ENCODE measurements at regions not wholly inside any gene's neighbourhood (a gene's known extent, or its start where the extent isn't known, plus 50 kb on each side); places are given as distances from the start of the nearest gene placed in this dataset.
"Not testable (repeated sequence)": the region's sequence is repeated elsewhere in the genome, so short reads cannot be mapped to it uniquely, and the experiment has no call there.

DNA sequence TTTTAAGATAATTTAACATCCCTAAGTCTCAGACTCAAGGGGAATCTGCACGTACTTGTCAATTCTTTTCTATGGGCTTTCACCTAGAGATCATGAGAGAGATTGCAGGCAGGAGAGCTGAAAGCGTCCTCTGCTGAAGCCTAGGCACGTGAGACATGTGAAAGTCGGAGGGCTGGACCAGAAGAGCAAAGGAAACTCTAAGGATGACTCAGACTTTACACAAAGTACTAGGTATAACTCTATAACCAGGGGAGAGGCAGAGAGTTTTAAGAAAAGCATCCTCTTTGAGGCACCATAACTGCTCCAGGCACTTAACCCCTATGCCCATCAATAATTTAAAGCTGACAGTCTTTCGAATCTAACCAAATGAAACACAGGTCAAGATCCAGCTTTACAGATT lies 436.6 kb downstream of the VGLL3 start:
- no peak for DNase-seq (ENCODE audit: low spot score)

DNA sequence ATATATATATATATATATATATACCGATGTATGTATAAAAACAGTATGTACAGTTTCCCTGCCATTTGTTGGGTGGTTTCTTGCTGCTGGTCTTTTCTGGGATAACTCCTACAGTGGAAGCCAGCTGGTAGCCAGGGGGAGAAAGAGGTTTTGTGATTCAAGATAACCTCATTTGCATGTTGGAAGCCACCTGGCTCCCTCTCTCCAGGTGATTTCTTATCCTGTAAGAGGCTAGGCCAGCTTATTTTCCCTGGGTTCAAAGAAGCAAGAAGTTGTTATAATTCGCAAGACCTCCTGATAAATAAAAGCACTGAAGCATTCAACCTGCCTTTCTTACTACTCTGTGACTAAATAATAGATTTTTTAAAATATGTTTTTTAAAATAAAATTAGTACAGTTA lies 443.3 kb downstream of the VGLL3 start:
- no peak for DNase-seq (ENCODE audit: low spot score)

- no peak for DNase-seq (ENCODE audit: low spot score)
Observed at GRCh38 chr3:86537171-86537570, 453.8 kb downstream of the VGLL3 start.

DNA sequence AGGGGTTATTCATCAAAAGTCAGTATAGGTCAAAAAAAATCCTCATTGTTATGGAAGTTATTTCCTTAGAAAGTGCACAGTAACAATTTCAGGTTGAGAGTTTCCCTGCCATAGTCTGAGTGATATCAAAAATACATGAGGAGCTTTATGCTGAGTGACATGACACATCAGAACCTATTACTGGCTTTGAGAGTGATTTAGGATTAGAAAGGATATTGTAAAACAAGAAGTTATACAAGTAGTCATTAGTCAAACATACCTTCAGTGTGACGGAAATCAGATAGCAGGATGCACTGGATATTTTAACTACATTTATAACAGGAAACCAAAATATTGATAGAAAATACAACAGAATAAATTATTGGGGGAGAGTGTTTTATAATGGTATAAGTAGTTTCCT lies 471.1 kb downstream of the VGLL3 start:
- no peak for DNase-seq (ENCODE audit: low spot score)

- no peak for DNase-seq (ENCODE audit: low spot score)
Observed at GRCh38 chr3:86481636-86482035, 509.3 kb downstream of the VGLL3 start.

DNA sequence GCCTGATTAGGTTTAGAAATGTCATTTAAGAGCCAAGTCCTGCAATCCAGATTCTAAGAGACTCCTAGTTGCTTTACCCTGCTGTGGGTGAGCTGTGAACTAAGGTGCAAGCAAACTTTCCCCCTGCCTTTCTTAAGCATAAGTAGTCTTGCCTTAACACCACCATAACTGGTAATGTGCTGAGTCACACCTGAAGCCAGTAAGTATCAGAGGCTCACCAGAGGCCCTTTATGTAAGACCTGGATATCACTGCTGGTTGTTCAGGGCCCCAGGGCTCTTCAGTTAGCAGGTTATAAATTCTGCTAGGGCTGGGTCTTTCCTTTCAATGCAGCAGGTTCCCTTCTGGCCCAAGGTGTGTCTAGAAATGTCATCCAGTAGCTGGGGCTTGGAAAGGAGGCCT lies 509.9 kb downstream of the VGLL3 start:
- DNase-seq (ENCODE audit: low spot score), result no peak

- no peak for DNase-seq (ENCODE audit: low spot score)
Observed at GRCh38 chr3:86464180-86464579, 526.8 kb downstream of the VGLL3 start.

DNA sequence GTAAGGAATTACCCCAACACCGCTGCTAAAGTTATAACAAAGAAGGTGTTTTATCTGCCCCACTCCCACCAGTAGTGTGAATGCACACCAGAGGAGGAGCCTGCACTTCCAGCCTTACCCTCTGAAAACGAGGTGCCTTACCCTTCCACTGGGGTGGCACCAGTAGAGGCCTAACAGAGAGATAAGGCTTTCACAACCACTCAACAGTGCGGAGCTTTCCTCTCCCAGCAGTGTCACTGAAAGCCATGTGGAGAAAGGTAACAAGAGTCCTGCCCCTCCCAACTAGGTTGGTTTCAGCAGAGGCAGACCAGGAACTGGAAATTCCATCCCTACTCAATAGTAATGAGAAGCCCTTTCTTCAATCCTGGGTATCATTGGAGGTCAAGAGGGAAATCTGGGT lies 539.2 kb downstream of the VGLL3 start:
- DNase-seq (ENCODE audit: low spot score), result no peak

DNA sequence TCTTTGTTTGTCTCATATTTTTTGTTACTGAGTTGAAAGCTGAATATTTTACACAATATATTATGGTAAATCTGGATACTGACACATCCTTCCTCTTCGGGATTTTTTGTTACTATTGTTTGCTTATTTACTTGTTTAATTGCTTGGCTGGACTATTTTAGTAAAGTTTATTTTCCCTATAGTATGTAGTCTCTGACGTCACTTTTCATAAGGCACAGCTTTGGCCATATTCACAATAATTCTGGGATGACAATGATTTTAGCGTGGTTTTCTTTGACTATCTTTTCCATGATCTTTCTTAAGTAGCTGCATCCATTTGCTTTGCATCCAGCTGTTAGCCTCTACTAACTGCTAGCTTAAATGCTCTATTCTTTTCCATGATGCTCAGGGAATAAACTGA lies 552.4 kb downstream of the VGLL3 start:
- DNase-seq (ENCODE audit: low spot score), result no peak

DNA sequence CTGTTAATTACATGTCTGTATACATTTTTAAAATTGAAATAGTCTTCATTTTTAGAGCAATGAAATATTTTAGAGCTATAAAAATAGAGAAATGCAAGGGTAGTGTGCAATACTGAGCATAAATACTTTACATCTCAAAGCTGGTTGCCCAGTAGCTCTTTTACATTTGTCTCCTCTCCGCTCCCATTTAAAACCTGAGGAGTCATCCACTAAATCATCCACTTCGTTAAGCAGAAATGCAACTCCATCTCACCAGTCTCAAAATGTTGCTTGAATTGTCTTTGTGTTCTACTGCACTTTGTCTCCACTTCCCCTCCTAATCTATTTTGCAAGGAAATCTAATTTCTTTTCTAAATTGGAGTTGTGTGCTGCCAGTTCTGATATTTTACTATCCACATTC lies 563.6 kb downstream of the VGLL3 start:
- DNase-seq (ENCODE audit: low spot score), result no peak

DNA sequence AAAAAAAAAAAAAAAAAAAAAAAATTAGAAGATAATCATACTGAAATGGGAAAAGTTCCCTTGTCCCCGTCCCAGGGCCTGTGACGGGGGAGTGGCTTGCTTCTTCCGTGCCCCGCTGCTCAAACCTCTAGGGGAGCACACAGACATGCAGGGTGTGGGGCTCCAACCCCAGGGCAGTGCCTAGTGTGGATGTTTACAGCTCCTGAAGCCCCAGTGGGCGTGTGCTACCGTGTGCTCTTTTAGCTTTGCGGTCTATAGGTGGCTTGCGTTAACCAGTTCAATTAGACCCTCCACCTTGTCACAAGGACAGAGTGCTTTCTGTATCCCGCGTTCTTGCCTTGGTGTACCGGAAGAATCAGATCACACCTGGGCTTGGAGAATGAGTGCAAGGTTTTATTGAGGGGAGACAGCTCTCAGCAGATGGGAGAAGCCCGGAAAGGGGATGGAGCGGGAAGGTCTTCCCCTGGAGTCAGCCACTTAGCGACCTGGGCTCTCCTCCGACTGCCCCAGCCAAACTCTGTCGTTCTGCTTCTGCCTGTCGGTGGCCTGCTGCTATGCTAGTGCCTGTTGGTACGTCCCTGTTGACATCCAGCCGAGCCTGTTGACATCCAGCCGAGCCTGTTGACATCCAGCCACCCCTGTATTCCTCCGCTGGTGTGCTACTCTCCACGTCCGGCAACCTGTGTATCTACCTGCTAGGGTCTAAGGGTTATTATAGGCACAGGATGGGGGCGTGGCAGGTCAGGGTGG lies 569.8 kb downstream of the VGLL3 start:
- peak; percentile 1 for DNase-seq (ENCODE audit: low spot score)

DNA sequence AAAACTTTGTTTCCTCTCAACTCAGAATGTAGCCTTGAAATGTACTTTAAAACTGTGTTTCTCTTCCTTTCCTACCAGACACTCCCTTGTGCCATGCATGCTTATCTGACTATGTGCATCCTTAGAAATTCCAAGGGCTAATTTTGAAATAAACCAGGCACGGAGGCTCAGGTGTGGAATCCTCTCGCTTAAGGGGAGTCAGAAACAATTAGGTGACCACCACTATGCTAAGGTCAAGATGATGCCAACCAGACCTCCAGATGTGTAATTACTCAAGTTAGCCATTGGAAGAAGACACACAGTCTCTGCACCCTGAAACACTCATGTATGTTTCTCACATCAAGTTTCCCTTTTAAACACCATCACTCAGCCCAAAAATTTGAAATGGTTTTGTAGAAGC lies 572.1 kb downstream of the VGLL3 start:
- no peak for DNase-seq (ENCODE audit: low spot score)

GRCh38 chr3:86416334-86416733 lies 574.6 kb downstream of the VGLL3 start:
- no peak for DNase-seq (ENCODE audit: low spot score)

- no peak for DNase-seq (ENCODE audit: low spot score)
Observed at GRCh38 chr3:86413645-86414044, 577.3 kb downstream of the VGLL3 start.

DNA sequence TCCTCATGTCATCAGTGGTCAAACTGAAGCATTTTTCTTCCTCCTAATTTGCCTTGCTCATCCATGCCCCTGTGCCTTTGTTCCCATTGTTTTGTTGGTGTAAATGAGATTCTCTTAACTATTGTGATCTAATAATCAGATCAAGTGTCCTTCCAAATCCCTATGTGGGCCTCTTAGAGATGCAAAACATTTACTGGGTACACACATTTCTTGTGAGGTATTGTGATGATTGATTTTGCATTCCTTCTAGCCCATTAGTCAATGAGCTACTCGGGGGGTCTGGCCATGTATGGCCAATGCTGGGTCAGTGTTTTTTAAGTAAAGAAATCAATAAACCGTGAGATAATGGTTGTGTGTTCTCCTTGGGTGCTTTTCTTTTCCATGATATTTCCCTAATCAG lies 580.4 kb downstream of the VGLL3 start:
- no peak for DNase-seq (ENCODE audit: low spot score)

DNA sequence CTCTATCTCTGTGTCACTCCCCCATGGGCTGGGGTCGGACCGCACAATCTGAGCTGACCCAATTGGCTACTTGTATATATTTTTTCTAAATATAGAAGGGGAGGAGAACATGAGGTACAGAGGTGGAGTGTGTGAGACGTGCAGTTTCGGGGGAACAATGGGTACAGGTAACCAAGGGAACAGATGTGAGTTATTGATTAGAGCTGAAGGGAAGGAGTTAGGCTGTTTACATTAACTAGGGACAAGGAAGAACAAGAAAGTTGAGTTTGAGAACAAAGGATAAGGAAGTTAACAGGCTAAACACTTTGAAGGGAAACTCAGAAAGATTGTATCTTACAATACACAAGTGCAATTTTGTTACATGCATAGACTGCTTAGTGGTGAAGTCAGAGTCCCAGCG lies 601.2 kb downstream of the VGLL3 start:
- DNase-seq (ENCODE audit: low spot score), result not testable (repeated sequence)

GRCh38 chr3:86388820-86389219 lies 602.1 kb downstream of the VGLL3 start:
- DNase-seq (ENCODE audit: low spot score), result peak; percentile 5

GRCh38 chr3:86382556-86382955 lies 608.4 kb downstream of the VGLL3 start:
- no peak for DNase-seq (ENCODE audit: low spot score)

GRCh38 chr3:86381247-86381646 lies 609.7 kb downstream of the VGLL3 start:
- no peak for DNase-seq (ENCODE audit: low spot score)

DNA sequence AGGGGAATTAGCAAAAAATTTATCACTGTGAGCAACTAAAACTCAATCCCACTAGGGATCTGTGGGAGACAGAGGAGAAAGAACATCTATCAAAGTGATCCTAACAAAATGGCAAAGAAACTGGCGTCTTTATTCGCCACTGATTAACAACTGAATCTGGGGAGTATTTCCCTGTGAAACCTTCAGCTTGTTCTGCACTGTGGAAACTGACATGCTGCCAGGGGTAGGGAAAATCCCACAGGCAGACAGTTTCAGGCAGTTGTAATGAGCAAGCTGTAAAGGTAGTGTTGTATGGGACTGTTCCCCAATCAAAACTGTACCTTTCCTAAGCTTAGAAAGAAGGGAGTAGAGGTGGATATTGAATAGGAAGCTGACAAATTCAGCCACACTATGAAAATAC lies 611.7 kb downstream of the VGLL3 start:
- DNase-seq (ENCODE audit: low spot score), result no peak

DNA sequence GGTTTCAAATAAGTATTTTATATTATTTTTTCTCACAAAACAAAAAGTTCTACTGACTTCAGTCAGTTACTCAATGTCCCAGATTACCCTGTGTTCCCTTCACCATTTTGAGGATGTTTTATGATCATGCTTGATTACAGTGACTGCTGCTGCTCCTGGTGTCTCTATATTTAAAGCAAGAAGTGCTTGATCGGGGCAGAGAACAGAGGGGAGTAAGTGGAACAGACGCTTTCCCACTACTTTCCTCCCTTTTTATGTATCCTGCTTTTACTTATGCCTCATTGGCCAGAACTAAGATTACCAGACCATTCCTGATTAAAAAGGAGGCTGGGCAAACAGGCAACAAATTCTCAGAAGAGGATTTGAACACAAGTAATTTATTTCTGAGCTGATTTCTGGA lies 612.1 kb downstream of the VGLL3 start:
- DNase-seq (ENCODE audit: low spot score), result no peak

GRCh38 chr3:86335566-86335965 lies 655.4 kb downstream of the VGLL3 start:
- DNase-seq (ENCODE audit: low spot score), result not testable (repeated sequence)

DNA sequence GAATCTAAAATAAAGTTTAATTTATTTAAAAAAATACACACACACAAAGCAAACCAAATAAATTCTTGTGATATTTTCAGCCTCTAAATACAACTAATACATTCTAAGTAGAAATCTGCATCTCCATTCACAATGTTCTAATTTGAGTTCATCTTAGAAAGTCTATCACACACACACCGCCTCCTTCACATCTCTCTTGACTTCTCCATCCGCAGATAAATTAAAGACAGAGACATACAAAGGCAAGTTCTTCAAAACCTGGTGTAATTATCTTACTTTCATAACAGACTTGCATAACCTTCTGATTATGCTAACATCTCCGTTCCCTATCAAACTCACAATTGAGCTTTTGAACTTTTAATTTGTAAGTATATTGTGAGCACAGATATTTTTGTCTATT lies 657.3 kb downstream of the VGLL3 start:
- no peak for DNase-seq (ENCODE audit: low spot score)

DNA sequence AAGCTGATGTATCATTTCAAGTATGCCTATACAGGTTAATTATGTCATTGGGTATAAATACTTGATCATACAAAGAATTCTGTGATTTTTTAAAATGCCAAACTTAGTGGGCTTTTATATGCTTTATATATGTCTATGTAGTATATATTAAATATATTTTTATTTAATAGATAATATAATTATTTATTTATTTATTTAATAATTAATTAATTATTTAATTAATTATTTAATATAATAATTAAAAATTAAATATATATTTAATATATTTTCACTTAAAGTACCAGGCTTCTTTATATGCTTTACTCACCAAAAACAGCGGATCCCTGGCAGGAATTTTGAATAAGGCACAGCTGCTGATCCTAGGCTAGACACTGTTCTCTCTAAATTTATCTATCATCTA lies 687.0 kb downstream of the VGLL3 start:
- no peak for DNase-seq (ENCODE audit: low spot score)
